A673 (cell line): ENCODE measurements at regions not wholly inside any gene's neighbourhood (a gene's known extent, or its start where the extent isn't known, plus 50 kb on each side); places are given as distances from the start of the nearest gene placed in this dataset.

Experiments
- EZH2 ChIP-seq: fragments of 200-600 bp; sonication (generic); IDR thresholded peaks from 2 replicates; pipeline ENCODE4 v1.6.1; 2017; ENCODE audit warnings: borderline replicate concordance, low read depth, mild to moderate bottlenecking, mixed read lengths, antibody characterized with exemption, low read length; ENCODE audit not compliant: poor library complexity, severe bottlenecking
- TF ChIP-seq, protein P1 (sequence below): fragments of 300-800, 200-600 bp; sonication (generic); conservative IDR thresholded peaks from 2 replicates; pipeline ENCODE4 v1.5.1; 2017; ENCODE audit warnings: low read depth, mild to moderate bottlenecking, antibody characterized with exemption, low read length, moderate library complexity, mixed read lengths

GRCh38 chr14:97367278-97367677 is 570.1 kb downstream of the VRK1 start:
- TF ChIP-seq, protein P1, sequence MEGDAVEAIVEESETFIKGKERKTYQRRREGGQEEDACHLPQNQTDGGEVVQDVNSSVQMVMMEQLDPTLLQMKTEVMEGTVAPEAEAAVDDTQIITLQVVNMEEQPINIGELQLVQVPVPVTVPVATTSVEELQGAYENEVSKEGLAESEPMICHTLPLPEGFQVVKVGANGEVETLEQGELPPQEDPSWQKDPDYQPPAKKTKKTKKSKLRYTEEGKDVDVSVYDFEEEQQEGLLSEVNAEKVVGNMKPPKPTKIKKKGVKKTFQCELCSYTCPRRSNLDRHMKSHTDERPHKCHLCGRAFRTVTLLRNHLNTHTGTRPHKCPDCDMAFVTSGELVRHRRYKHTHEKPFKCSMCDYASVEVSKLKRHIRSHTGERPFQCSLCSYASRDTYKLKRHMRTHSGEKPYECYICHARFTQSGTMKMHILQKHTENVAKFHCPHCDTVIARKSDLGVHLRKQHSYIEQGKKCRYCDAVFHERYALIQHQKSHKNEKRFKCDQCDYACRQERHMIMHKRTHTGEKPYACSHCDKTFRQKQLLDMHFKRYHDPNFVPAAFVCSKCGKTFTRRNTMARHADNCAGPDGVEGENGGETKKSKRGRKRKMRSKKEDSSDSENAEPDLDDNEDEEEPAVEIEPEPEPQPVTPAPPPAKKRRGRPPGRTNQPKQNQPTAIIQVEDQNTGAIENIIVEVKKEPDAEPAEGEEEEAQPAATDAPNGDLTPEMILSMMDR, result no peak
- TF ChIP-seq EZH2, result no peak
